Smooth muscle cell (in vitro differentiated cells): ENCODE measurements at regions not wholly inside any gene's neighbourhood (a gene's known extent, or its start where the extent isn't known, plus 50 kb on each side); places are given as distances from the start of the nearest gene placed in this dataset.

Source experiments
- DNase-seq: peaks from one replicate; lab custom pipeline; 2025; ENCODE audit not compliant: unreplicated experiment; lab: John Stamatoyannopoulos, UW
- H2AFZ ChIP-seq: fragments of 200-600 bp; sonication (generic); 2 replicates; pipeline ENCODE4 v1.6.0; 2016; ENCODE audit warnings: antibody characterized with exemption, low read depth, mild to moderate bottlenecking
- H3F3A ChIP-seq: fragments of 200-600 bp; sonication (generic); 2 replicates; pipeline ENCODE4 v1.6.0; 2017; ENCODE audit warnings: antibody characterized with exemption, low read depth
- H3K27ac ChIP-seq: fragments of 200-600 bp; sonication (generic); 2 replicates; pipeline ENCODE4 v1.5.1; 2016; ENCODE audit warnings: low read depth, mild to moderate bottlenecking
- H3K27me3 ChIP-seq: fragments of 200-600 bp; sonication (generic); 2 replicates; pipeline ENCODE4 v1.6.1; 2016; ENCODE audit warnings: low read depth, mild to moderate bottlenecking
- H3K36me3 ChIP-seq: fragments of 200-600 bp; sonication (generic); 2 replicates; pipeline ENCODE4 v1.5.1; 2016; ENCODE audit warnings: low read depth
- H3K4me1 ChIP-seq: fragments of 200-600 bp; sonication (generic); 2 replicates; pipeline ENCODE4 v1.5.1; 2016; ENCODE audit warnings: low read depth
- H3K4me2 ChIP-seq: fragments of 200-600 bp; sonication (generic); 2 replicates; pipeline ENCODE4 v1.6.0; 2016; ENCODE audit warnings: mild to moderate bottlenecking
- H3K4me3 ChIP-seq: fragments of 200-600 bp; sonication (generic); 2 replicates; pipeline ENCODE4 v1.5.1; 2016; ENCODE audit warnings: mild to moderate bottlenecking
- H3K79me2 ChIP-seq: fragments of 200-600 bp; sonication (generic); 2 replicates; pipeline ENCODE4 v1.6.0; 2016; ENCODE audit warnings: low read depth, mild to moderate bottlenecking
- H3K9ac ChIP-seq: fragments of 200-600 bp; sonication (generic); 2 replicates; pipeline ENCODE4 v1.6.0; 2016; ENCODE audit warnings: low read depth
- H3K9me3 ChIP-seq: fragments of 200-600 bp; sonication (generic); replicated peaks from 2 replicates; pipeline ENCODE4 v1.5.1; 2016; ENCODE audit warnings: low read depth
- H4K20me1 ChIP-seq: fragments of 200-600 bp; sonication (generic); 2 replicates; pipeline ENCODE4 v1.6.0; 2016; ENCODE audit warnings: low read depth
- WGBS: methylation state at CpG from one replicate; pipeline ENCODE4 v1.1.7; 2016; ENCODE audit warnings: low lambda C conversion rate; 5-methylcytosine and 5-hydroxymethylcytosine counted together
- TF ChIP-seq, protein P1 (sequence below): fragments of 200-600 bp; sonication (generic); IDR thresholded peaks from 2 replicates; pipeline ENCODE4 v1.5.1; 2017; ENCODE audit warnings: borderline replicate concordance, mild to moderate bottlenecking, antibody characterized with exemption; ENCODE audit not compliant: insufficient read depth, poor library complexity, severe bottlenecking

DNA sequence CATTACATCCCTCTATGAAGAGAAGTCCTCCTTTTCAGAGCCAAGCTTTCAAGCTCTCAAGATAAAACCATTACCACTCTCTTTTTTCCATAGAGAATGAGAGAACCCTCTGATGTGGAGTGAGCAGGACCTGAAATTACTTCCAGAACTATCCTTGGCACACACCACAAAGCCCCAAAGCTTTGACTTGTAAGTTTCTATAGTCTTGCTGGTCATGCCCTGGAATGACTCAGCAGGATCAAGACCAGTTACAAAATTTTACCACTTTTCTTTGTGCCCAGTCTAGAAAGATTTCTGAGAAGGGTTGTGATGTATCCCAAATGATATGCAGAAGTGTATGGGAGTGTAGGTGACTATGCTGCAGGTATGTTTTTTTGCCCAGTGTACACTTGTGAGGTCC lies 760.6 kb downstream of the TLE1 start:
- Histone ChIP-seq H3K9ac (no peak overlapping the region), H4K20me1 (no peaks in the 10 kb centered on the region), H3K9me3 (no peaks in the 10 kb centered on the region), H2AFZ (no peak overlapping the region), H3F3A (no peaks in the 10 kb centered on the region), H3K79me2 (no peaks in the 10 kb centered on the region), H3K4me3 (no peak overlapping the region), H3K27ac (no peak overlapping the region), H3K4me1 (no peaks in the 10 kb centered on the region), H3K4me2 (no peak overlapping the region), H3K36me3 (no peaks in the 10 kb centered on the region), H3K27me3 (no peaks in the 10 kb centered on the region)
- TF ChIP-seq, protein P1, sequence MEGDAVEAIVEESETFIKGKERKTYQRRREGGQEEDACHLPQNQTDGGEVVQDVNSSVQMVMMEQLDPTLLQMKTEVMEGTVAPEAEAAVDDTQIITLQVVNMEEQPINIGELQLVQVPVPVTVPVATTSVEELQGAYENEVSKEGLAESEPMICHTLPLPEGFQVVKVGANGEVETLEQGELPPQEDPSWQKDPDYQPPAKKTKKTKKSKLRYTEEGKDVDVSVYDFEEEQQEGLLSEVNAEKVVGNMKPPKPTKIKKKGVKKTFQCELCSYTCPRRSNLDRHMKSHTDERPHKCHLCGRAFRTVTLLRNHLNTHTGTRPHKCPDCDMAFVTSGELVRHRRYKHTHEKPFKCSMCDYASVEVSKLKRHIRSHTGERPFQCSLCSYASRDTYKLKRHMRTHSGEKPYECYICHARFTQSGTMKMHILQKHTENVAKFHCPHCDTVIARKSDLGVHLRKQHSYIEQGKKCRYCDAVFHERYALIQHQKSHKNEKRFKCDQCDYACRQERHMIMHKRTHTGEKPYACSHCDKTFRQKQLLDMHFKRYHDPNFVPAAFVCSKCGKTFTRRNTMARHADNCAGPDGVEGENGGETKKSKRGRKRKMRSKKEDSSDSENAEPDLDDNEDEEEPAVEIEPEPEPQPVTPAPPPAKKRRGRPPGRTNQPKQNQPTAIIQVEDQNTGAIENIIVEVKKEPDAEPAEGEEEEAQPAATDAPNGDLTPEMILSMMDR: no peak
- no peak for DNase-seq

DNA sequence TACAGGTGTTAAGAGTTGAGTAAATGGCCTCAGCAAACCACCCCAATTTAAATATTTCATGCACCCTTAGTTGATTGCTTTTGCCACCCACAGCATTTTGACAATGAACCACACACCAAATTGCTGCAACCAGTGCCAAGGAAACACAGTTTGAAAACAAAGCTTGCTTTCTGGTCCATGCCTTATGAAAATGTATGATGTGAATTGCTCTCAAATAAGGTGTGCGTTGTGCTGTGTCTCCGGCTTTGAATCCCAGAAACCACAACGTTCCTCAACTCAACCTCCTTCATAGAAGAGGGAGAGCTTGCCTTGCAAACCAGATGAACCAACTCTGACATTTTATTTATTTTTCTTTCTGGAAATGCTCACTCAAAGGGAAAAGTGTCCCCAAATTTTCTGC lies 762.7 kb downstream of the TLE1 start:
- no peaks in the 10 kb centered on the region for H4K20me1 ChIP-seq
- no peak overlapping the region for H2AFZ ChIP-seq
- H3K27me3 ChIP-seq: no peaks in the 10 kb centered on the region
- H3F3A ChIP-seq: no peaks in the 10 kb centered on the region
- TF ChIP-seq, protein P1: no peak
- H3K4me3 ChIP-seq: no peak overlapping the region
- 96% methylated on average over 3 of the region's 3 CpGs for WGBS
- no peak overlapping the region for H3K9ac ChIP-seq
- H3K4me2 ChIP-seq: no peak overlapping the region
- no peaks in the 10 kb centered on the region for H3K4me1 ChIP-seq
- H3K36me3 ChIP-seq: no peaks in the 10 kb centered on the region
- no peak for DNase-seq
- no peak overlapping the region for H3K27ac ChIP-seq
- H3K79me2 ChIP-seq: no peaks in the 10 kb centered on the region
- H3K9me3 ChIP-seq: no peaks in the 10 kb centered on the region

DNA sequence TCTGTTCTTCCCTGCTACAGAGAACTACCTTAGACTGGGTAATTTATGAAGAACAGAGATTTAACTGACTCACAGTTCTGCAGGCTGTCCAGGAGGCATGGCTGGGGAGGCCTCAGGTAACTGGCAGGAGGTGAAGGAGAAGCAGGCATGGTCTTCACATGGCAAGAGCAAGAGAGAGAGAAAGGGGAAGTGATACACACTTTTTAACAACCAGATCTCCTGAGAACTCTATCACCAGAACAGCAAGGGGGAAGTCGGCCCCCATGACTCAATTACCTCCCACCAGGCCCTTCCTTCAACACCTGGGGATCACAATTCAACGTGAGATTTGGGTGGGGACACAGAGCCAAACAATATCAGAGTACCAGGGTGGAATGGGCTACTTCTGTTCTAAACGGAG lies 766.8 kb downstream of the TLE1 start:
- Histone ChIP-seq H3K4me3 (no peak overlapping the region), H4K20me1 (no peaks in the 10 kb centered on the region), H3K27me3 (no peaks in the 10 kb centered on the region), H3K27ac (no peak overlapping the region), H3K4me1 (no peaks in the 10 kb centered on the region), H3K36me3 (no peaks in the 10 kb centered on the region), H3F3A (no peaks in the 10 kb centered on the region), H3K4me2 (no peak overlapping the region), H3K9ac (no peak overlapping the region), H2AFZ (no peak overlapping the region), H3K79me2 (no peaks in the 10 kb centered on the region), H3K9me3 (no peaks in the 10 kb centered on the region)
- TF ChIP-seq, protein P1: no peak
- 93% methylated on average over 3 of the region's 3 CpGs for WGBS
- no peak for DNase-seq

DNA sequence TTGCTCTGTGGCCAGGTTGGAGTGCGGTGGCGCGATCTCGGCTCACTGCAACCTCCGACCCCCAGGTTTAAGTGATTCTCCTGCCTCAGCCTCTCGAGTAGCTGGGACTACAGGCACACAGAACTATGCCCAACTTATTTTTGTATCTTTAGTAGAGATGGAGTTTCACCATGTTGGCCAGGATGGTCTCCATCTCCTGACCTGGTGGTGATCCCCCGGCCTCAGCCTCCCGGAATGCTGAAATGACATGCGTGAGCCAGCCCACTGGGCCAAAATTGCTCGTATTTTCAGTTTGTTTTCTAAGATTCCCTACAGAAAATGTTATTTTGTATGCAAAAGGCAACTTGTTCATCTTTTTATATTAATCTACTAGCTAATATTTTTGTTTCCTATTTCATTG lies 782.6 kb downstream of the TLE1 start:
- Histone ChIP-seq H4K20me1 (no peaks in the 10 kb centered on the region), H2AFZ (no peak overlapping the region), H3K36me3 (no peaks in the 10 kb centered on the region), H3K9ac (no peak overlapping the region), H3K9me3 (no peaks in the 10 kb centered on the region), H3K4me3 (no peak overlapping the region), H3K27ac (no peak overlapping the region), H3F3A (no peaks in the 10 kb centered on the region), H3K4me2 (no peak overlapping the region), H3K4me1 (no peaks in the 10 kb centered on the region), H3K79me2 (no peaks in the 10 kb centered on the region), H3K27me3 (no peaks in the 10 kb centered on the region)
- WGBS: 96% methylated on average over 10 of the region's 10 CpGs
- TF ChIP-seq, protein P1: no peak
- DNase-seq: no peak
